Epithelial cell of proximal tubule (primary cell): ENCODE measurements at regions not wholly inside any gene's neighbourhood (a gene's known extent, or its start where the extent isn't known, plus 50 kb on each side); places are given as distances from the start of the nearest gene placed in this dataset.

Source experiments
- DNase-seq: peaks from one replicate; pipeline ENCODE4 v3.0.0-alpha.2; 2011; ENCODE audit warnings: low read depth
- H3K4me3 ChIP-seq: 2 replicates; pipeline ENCODE4 v1.5.1; 2011; ENCODE audit warnings: low read depth, mild to moderate bottlenecking, low read length
- TF ChIP-seq, protein P1 (sequence below): conservative IDR thresholded peaks from 2 replicates; pipeline ENCODE4 v1.5.1; 2012; ENCODE audit warnings: low read depth, mild to moderate bottlenecking, low read length

DNA sequence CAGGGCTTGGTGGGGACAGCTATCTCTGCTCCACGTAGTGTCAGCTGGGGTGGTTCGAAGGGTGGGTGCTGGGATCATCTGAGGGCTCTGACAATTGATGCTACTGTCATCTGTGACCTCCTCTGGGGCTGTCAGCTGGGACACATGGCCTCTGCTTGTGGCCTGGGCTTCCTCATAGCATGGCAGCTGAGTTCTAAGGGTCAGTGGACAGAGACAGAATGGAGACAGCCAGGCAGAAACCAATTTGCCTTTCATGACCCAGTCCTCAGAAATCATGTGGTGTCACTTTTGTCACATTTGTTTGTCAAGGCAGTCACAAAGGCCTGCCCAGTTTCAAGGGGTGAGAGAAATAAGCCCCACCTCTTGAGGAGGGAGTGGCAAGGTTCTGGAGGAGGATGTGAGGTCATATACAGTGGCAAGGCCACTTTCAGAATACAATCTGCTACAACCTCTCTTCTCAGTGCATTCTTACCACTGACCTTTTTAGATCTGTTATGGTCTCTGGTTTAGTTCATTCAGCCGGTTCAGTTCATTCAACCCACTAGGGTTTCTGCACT, 103.6 kb upstream of the BCOR start:
- no peak for DNase-seq
- TF ChIP-seq, protein P1, sequence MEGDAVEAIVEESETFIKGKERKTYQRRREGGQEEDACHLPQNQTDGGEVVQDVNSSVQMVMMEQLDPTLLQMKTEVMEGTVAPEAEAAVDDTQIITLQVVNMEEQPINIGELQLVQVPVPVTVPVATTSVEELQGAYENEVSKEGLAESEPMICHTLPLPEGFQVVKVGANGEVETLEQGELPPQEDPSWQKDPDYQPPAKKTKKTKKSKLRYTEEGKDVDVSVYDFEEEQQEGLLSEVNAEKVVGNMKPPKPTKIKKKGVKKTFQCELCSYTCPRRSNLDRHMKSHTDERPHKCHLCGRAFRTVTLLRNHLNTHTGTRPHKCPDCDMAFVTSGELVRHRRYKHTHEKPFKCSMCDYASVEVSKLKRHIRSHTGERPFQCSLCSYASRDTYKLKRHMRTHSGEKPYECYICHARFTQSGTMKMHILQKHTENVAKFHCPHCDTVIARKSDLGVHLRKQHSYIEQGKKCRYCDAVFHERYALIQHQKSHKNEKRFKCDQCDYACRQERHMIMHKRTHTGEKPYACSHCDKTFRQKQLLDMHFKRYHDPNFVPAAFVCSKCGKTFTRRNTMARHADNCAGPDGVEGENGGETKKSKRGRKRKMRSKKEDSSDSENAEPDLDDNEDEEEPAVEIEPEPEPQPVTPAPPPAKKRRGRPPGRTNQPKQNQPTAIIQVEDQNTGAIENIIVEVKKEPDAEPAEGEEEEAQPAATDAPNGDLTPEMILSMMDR, result no peak
- H3K4me3 ChIP-seq, result no peak overlapping the region

DNA sequence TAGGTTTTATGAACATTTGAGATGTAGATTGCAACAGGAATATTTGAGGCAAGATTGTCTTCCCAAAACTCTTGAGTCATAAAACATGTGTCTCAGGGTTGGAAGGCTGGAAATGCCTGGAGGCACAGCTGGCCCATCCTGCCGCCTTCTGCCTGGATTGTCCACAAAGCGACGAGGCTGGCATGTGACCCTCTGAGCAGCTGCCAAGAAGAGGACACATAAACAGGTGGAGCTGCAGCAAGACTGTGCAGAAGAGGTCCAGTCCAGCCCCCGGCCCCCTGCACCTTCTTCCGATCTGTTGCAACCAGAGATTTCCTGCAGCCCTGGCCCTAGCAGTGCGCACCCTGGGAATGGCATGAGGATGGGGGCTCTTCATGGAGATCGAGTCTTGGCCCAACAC, 101.9 kb upstream of the BCOR start:
- no peak overlapping the region for H3K4me3 ChIP-seq
- DNase-seq, result no peak
- TF ChIP-seq, protein P1, result no peak

DNA sequence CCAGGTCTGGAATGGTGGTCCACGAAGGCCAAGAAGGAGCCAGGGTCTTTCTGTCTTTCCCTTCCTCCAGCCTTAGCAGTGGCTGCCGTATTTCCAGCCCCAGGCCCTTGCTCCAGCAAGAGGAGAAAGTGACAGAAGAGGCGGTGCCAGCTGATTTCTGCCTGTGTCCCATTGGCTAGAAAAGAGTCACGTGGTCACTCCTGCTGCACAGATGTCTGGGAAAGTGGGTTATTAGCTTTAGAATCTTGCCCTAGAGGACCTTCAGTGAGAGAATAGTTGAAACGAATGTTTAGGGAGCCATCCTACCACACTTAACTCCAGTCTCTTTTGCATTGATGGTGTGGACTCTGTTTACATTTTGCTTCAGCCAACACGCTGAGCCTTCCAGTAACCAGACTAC, 99.3 kb upstream of the BCOR start:
- DNase-seq, result no peak
- TF ChIP-seq, protein P1, result no peak

DNA sequence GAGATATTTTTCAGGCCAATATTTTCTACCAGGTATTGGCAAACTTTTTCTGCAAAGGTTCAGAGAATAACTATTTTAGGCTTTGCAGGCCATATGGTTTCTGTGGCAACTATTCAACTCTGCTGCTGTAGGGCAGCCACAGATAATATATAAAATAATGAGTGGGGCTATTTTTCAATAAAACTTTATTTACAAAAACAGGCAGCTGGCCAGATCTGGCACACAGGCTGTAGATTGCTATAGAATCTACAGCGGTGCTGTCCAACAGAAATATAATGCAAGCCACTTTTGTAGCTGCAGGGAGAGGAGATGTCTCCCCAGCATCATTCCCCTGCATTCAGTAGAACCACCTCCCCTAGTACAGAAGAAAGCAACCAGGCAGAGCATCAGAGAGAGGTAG, 97.6 kb upstream of the BCOR start:
- TF ChIP-seq, protein P1, result no peak
- H3K4me3 ChIP-seq, result no peak overlapping the region
- DNase-seq, result no peak

More for the DNA sequence above, 99.3 kb upstream of the BCOR start:
- H3K4me3 ChIP-seq, result no peak overlapping the region

DNA sequence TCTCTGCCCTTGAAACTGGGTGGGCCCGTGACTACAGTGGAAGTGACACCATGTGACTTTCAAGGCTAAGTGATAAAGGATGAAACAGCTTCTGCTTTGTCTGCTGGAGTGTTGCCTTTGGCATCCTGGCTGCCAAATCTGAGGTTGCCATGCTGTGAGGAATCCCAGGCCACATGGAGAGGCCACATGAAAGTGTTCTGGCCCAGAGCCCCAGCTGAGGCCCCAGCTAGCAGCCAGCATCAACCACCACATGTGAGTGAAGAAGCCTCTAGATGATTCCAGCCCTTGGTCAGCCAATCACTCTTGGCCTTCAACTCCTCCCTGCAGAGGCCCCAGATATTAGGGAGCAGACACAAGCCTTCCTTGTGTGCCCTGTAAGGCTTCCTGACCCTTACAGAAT, 94.4 kb upstream of the BCOR start:
- TF ChIP-seq, protein P1, result no peak
- no peak for DNase-seq
- H3K4me3 ChIP-seq, result no peak overlapping the region

DNA sequence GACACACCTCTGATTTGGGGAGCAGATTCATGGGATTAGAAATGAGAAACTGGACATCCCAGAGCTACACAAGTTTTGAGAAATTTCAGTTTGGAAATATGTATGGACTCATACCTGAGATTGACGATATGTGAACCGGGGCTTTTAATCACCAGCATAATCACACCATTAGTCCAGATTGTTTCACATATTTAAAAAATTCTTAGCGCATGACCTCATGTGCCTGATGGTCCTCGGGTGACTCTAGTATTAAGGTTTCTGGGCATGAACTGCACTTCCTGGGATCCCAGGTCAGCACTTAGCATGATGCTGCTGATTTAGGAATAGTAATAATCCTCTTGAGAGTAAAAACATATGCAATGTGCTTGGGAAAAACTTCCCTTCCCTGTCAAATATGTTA, 91.9 kb upstream of the BCOR start:
- no peak overlapping the region for H3K4me3 ChIP-seq
- TF ChIP-seq, protein P1, result no peak
- DNase-seq, result no peak
